ENCODE measurements at regions not wholly inside any gene's neighbourhood (a gene's known extent, or its start where the extent isn't known, plus 50 kb on each side); places are given as distances from the start of the nearest gene placed in this dataset.

GRCh38 chr7:17131983-17132655 is 166.3 kb upstream of the AHR start:
- no peak for DNase-seq

DNA sequence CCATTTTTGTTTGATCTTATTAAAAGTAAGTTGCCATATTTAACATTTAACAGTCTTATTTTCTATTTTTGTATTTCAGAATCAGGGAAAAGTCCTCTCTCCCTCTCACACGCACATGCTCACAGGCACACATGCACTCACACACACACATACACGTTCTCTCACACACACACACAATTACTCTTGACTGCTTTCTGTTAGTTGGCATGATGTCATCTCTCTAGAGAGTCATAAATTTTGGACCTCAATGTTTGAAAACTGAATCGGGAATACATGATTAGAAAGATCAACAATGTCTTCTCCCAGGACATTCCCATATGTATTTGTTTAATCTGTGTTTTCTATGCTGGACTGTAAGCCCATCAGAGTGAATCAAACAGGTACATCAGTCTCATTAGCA is 165.7 kb upstream of the AHR start:
- DNase-seq = no peak

DNA sequence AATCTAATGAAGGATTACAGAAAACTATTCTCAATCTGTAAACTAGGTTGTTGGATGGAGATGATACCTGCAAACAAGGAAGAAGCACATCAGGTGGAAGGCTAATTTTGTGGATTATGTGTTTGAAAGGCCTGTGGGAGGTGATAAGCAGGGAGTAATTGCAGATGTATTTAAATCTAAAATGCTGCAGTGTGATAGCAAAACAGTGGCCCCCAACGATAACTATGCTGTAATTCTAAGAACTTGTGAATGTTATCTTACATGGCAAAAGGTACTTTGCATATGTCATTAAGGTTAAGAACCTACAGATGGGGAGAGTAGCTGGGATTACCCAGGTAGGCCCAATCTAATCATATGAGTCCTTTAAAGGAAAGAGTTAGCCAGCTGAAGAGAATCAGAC is 164.5 kb upstream of the AHR start:
- no peak for DNase-seq

DNA sequence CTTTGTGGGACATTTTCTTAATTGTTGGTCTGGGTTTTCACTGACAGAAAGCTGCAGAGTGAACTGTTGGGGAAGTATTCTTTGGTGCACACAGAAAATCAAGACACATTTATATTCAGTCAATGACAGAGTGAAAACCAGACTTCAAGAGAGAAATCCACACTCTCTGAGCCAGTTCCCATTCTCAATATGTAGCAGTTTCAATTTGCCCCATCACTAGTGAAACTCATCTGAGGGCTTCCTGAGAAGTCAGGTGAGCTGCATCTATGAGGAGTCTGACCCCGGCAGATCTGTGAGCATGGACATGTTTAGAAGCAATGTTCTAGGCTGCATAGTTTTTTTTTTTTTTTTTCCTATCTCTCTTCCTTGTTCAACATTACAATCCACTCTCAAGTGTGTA is 163.7 kb upstream of the AHR start:
- no peak for DNase-seq

DNA sequence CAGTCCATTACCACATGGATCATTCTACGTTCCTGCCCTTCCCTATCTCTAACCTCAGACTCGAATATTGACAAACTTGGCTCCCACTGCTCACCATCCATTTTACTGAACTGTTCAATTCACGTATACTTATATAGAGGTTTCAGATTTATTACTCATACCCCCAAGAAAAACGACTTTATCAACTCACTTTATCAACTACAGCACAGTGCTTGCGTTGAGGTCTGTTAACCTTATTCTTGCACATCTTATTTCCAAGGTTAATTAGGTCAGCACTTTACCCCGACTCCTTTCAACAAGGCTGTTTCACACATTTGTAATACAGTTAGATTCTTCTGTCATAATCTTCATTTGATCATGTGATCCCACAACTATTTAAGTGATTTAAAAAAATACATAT is 162.3 kb upstream of the AHR start:
- no peak for DNase-seq

GRCh38 chr7:17139081-17139480 is 159.4 kb upstream of the AHR start:
- DNase-seq = no peak

GRCh38 chr7:17140406-17140805 is 158.0 kb upstream of the AHR start:
- DNase-seq = no peak

DNA sequence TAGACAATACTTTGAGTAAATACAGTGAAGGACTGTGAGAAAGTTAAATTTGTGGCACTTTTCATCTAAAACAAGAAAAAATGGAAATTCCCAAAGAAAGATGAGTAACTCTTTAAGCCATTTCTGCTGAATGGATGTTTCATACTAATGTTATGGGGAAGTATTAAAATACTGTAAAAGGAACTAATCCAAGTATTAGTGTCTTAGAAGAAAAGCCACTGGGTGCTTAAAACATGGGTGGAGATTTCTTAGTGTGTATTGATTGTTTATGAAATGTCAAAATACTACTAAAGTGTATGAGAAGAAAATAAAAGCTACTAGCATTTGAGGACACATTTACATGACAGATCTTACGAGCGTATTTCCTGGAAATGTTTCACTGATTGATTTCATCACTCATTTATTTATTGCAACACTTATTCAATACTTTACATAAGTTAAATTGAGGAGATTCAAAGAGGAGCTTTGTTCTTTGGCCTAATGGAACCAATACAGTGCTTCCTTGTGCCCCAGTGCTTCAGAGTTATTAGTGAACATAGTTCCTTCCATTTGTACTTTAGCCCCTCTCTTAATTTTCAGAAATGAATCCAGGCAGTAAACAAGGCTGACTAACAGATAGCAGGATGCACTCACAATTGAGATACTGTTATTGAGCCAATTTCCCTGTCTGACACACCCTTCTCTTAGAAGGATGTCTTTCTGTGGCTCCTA is 155.5 kb upstream of the AHR start:
- DNase-seq = no peak

DNA sequence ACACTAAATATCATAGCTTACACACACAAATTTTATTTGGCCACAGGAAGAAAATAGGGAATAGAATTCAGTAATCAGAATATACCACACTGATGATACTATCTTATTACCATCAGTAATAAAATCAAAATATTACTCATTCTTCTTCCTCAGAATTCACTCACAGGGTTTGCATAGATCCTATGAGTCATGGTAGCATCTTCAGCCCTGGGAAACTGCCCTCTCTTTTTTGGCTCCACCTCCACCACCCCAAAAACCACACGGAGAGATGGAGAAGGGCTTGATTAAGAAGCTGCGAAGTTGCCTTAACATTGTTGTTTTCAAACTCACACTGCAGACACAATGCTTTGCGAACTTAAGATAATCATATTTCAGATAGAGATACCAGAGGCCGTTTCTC is 154.1 kb upstream of the AHR start:
- no peak for DNase-seq

GRCh38 chr7:17146621-17147020 is 151.8 kb upstream of the AHR start:
- peak; percentile 7 for DNase-seq

- DNase-seq = no peak
These were observed 151.0 kb upstream of the AHR start for GRCh38 chr7:17147409-17147808.

DNA sequence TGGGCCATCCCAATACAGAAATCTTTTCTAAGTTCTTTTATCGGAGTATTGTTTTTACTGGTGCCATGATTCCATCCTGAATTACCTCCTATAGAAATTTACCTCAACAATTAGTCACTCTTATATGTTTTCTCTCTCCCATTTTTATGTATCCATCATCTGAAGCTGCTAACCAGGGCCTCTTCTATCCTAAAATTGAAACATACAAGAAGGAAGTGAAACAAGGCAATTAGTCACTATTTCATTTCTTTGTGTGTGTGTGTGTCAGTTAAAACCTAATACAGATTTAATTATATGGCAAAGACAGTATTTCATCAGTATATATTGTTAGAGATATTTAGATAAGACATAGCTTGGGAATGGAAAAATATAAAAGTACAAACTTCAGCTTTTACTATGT is 148.4 kb upstream of the AHR start:
- DNase-seq = no peak

DNA sequence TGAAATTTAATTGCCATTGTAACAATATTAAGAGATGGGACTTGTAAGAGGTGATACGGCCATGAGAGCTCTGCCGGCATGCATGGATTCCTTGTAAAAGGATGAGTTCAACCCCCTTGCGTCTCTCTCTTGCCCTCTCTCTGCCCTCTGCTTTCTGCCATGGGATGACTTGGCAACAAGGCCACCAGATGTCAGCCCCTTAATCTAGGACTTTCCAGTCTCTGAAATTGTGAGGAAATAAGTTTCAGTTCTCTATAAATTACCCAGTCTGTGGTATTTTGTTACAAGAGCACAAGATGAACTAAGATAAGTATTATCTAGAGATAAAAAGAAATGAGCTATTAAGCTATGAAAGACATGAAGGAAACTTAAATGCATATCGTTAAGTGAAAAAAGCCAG is 145.7 kb upstream of the AHR start:
- DNase-seq = no peak

DNA sequence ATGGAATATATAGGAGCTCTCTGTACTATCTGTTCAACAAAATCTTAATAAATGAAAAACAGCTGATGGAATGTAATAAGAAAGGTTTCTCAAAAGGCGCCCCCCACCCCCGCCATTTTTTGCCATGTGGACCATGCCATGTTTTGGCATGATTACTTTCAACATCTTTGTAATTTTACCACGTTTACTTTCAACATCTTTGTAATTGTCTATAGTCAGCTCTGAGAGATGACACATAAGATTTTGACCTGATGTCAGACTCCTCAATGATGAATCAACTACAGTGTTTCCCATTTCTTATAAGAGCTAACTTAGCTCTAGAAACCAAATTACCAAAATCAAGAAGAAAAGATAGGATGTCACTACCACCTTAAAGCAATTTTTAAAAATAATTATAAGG is 144.9 kb upstream of the AHR start:
- no peak for DNase-seq

DNA sequence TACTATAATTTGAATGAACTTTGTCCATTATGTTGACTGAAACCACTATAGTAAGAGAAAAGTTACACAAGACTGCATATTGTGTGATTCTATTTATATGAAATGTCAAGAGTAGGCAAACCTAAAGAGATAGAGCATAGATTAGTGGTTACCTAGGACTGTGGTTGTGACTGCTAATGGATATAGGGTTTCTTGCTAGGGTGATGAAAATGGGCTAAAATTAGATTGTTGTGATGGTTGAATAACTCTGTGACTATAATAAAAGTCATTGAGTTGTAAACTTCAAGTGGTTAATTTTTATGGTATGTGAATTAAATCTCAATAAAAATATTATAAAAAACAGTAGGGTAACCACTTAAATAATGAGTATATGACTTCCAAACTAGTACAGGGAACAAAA is 142.9 kb upstream of the AHR start:
- DNase-seq = no peak

- DNase-seq = no peak
These were observed 140.2 kb upstream of the AHR start for GRCh38 chr7:17158261-17158660.

- DNase-seq = no peak
These were observed 138.9 kb upstream of the AHR start for GRCh38 chr7:17159500-17160037.

- DNase-seq = no peak
These were observed 131.6 kb upstream of the AHR start for GRCh38 chr7:17166824-17167379.

- no peak for DNase-seq
These were observed 130.0 kb upstream of the AHR start for GRCh38 chr7:17168416-17168815.

- no peak for DNase-seq
These were observed 127.0 kb upstream of the AHR start for GRCh38 chr7:17171427-17171826.

DNA sequence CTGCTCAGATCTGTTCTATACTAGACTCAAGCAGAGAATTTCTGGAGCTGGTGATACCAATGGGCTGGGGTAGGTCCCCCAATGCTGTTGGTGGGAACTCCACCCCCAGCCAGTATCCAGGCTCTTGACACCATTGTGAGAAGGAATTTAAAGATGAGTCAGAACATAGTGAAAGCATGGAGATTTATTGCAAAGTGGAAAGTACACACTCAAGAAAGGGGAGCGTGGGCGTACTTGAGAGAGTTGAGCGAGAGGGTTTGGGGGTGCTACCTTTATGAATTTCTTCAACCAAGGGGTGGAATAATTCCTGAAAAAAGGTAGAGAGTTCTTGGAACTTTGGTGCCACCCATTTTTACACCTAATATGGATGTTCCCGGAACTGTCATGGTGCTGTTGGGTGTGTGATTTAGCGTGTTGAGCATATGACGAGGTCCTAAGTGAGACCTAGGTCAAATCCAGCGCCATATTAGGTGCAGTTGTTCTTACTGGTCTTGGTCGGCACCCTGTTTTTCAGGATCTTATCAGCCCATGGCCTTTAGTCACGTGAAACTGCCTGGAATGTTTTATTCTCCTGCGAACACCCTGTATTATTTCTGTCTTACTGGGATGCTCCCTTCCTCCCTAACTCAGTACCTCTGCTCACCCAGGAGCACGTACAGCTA is 122.0 kb upstream of the AHR start:
- DNase-seq = no peak

DNA sequence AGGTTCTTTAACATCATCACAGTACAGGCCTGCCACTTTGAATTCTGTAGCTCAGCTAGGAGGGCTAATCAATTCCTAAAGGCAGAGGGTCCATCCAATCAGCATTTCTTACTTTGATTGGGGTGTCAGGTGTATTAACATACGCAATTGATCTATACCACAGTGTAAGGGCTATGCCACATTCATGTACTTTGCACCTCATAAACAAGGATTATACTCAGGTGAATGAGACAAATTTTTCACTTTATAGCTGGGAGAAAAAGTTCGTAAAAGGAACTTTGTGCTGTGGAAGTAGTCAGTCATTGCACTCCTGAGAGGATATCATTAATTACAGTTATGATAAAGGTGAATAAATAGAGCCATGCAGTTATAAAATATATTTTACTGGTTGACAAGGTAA is 119.9 kb upstream of the AHR start:
- no peak for DNase-seq

- DNase-seq = no peak
These were observed 117.0 kb upstream of the AHR start for GRCh38 chr7:17181482-17181881.

Measured in eye (tissue), 1 donor.